Transverse colon (tissue), 4 donors: ENCODE measurements at regions not wholly inside any gene's neighbourhood (a gene's known extent, or its start where the extent isn't known, plus 50 kb on each side); places are given as distances from the start of the nearest gene placed in this dataset.
"Not testable (repeated sequence)": the region's sequence is repeated elsewhere in the genome, so short reads cannot be mapped to it uniquely, and the experiment has no call there.

Experiments
- DNase-seq: peaks from one replicate; pipeline ENCODE4 v3.0.0-alpha.2; 2019
- H3K27ac ChIP-seq, 4 donors: fragments of 200-600 bp; sonication (generic); 2 replicates each; pipeline ENCODE4 v1.5.1; 2016 to 2018; ENCODE audit warnings: inconsistent platforms in 4 of 4
- H3K27me3 ChIP-seq: fragments of 200-600 bp; sonication (generic); 2 replicates; pipeline ENCODE4 v1.5.1; 2017; ENCODE audit warnings: inconsistent platforms
- H3K36me3 ChIP-seq, 4 donors: fragments of 200-600 bp; sonication (generic); 2 replicates each; pipeline ENCODE4 v1.5.1; 2017 to 2019; ENCODE audit warnings: inconsistent platforms in 4 of 4
- H3K4me1 ChIP-seq, 4 donors: fragments of 200-600 bp; sonication (generic); 2 replicates each; pipeline ENCODE4 v1.5.1; 2017 to 2020; ENCODE audit warnings: inconsistent platforms in 4 of 4
- H3K4me3 ChIP-seq, 4 donors: fragments of 200-600 bp; sonication (generic); 1 replicate in 1 of 4; 2 replicates in 3 of 4; pipeline versions ENCODE4 v1.5.1 to v1.6.1; 2017 to 2019; ENCODE audit warnings: inconsistent platforms in 4 of 4
- H3K9me3 ChIP-seq, 2 donors: fragments of 200-600 bp; sonication (generic); 2 replicates each; pipeline ENCODE4 v1.5.1; 2017 to 2019; ENCODE audit warnings: inconsistent platforms in 2 of 2
- EP300 ChIP-seq: sonication (generic); formaldehyde crosslinking; IDR thresholded peaks from one replicate; pipeline ENCODE4 v1.6.1; 2017; ENCODE audit warnings: antibody characterized with exemption, low read depth
- POLR2A ChIP-seq: fragments of 450-650 bp; IDR thresholded peaks from one replicate; pipeline ENCODE4 v1.6.1; 2016; ENCODE audit warnings: antibody characterized with exemption, mild to moderate bottlenecking, moderate library complexity
- POLR2AphosphoS5 ChIP-seq, 3 donors: sonication (generic); formaldehyde crosslinking; IDR thresholded peaks; one replicate each; pipeline ENCODE4 v1.6.1; 2016; ENCODE audit warnings: antibody characterized with exemption in 3 of 3
- WGBS, 2 donors: methylation state at CpG; one replicate each; pipeline ENCODE4 v1.1.5; 2018; ENCODE audit warnings: low coverage in 1 of 2; 5-methylcytosine and 5-hydroxymethylcytosine counted together
- in situ Hi-C, 4 donors: fragments of 200-750 bp; cut with MboI; loops; one replicate each; pipeline versions ENCODE4 v1.15.0 to v1.15.1; 2017; ENCODE audit warnings: low sequenced_read_pairs in 3 of 4, low pct_ligation_motif_present in 1 of 4, low pct_unique_long_range_greater_than_20kb in 1 of 4
- intact Hi-C: fragments of 100-400 bp; cut with DNase I; formaldehyde crosslinking; loops from one replicate; pipeline ENCODE4 v1.15.1; 2023; ENCODE audit warnings: low total_unique reads
- TF ChIP-seq, protein P1 (sequence below), 5 experiments: fragments of 200-600 bp in 3 of 5; fragments of 450-650 bp in 2 of 5; sonication (generic) in 3 of 5; IDR thresholded peaks; 1 replicate in 2 of 5; 2 replicates in 3 of 5; pipeline ENCODE4 v1.5.1; 2016 to 2017; ENCODE audit warnings: antibody characterized with exemption in 5 of 5, inconsistent platforms in 3 of 5, mild to moderate bottlenecking in 2 of 5, moderate library complexity in 1 of 5

DNA sequence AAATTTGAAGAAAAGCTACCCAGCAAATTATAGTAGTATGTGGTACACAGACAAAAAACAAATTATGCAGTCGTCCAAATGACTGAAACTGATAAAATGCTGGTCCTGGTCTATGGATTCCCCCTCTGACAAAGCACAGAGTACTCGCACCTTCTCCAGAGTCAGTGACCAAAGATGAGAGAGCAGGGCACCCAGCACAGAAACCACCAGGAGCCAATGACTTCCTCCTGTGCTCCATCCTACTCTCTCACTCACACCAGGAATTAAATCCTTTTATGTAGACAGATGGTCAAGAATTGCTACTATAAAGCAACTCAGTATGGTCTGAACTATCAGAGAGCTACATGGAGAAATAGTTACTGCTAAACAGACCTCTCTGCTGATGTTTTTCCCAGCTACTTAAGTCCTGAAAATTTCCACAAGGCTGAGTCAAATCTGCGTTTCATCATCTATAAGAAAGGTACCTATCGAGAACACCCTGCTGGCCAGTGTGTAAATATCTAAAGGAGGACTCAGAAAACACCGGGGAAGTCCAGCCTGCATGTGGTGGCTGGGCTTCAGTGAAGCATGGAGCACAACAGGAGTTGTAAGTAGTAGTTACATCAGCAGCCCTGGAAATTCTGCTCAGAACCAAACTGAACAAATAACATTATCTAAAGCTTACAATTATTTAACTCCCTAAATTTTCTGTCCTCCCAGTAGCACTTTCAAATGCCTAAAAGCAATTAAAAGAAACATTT, 84.5 kb upstream of the FBXO28 start:
- H3K4me3 ChIP-seq, intact Hi-C loops, H3K4me1 ChIP-seq, in situ Hi-C loops, H3K9me3 ChIP-seq, H3K36me3 ChIP-seq, DNase-seq, H3K27me3 ChIP-seq, H3K27ac ChIP-seq: not testable (repeated sequence)
- 65 to 80% methylated on average over 1 to 5 of the region's 5 CpGs for WGBS, 2 donors

DNA sequence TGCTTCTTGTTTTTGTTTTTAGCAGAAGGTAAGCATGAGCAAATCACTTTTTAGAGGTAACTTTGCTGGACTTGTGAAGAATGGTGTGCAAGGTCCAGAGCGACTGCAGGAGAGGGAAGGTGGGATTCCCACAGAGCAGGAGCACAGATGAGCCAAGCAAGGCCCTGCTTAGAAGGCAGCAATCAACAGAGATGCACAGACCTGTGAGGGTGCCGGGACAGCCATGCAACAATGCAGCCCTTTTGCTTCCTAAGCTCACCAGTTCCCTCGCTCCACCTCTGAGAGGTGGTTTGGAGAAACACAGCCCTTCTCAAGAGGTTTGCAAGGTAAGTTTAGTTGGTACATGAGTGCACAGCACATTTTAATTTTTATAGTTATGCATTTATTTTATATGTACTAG, 85.1 kb upstream of the FBXO28 start:
- DNase-seq, intact Hi-C loops, H3K4me1 ChIP-seq, H3K36me3 ChIP-seq, H3K27ac ChIP-seq, H3K27me3 ChIP-seq, H3K4me3 ChIP-seq, H3K9me3 ChIP-seq, in situ Hi-C loops: not testable (repeated sequence)
- 85% methylated on average over 3 of the region's 3 CpGs; no CpG with 5 or more reads in 1 of the 2 donors for WGBS, 2 donors

DNA sequence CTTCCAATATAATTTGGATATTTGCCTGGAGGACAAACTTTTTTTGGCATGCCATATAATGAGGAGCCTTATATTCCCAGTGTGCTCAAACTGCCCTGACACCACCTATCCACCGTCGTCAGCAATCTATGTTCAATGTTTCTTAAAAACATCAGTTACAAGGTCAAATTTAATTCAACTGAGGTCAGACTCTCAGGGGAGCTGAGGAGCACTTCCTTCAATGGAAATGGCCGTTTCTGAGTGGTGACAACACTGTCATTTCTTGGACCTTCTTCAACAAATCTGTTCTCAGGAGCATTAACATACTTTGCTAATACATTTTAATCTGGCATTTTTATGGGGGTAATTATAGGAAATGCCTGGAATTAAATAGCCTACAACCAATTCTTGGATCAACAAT, 90.8 kb upstream of the FBXO28 start:
- intact Hi-C loops, H3K36me3 ChIP-seq, DNase-seq, H3K9me3 ChIP-seq, in situ Hi-C loops, H3K4me3 ChIP-seq, H3K4me1 ChIP-seq, H3K27me3 ChIP-seq, H3K27ac ChIP-seq: not testable (repeated sequence)
- WGBS, 2 donors: 78 to 90% methylated on average over 2 to 3 of the region's 3 CpGs

DNA sequence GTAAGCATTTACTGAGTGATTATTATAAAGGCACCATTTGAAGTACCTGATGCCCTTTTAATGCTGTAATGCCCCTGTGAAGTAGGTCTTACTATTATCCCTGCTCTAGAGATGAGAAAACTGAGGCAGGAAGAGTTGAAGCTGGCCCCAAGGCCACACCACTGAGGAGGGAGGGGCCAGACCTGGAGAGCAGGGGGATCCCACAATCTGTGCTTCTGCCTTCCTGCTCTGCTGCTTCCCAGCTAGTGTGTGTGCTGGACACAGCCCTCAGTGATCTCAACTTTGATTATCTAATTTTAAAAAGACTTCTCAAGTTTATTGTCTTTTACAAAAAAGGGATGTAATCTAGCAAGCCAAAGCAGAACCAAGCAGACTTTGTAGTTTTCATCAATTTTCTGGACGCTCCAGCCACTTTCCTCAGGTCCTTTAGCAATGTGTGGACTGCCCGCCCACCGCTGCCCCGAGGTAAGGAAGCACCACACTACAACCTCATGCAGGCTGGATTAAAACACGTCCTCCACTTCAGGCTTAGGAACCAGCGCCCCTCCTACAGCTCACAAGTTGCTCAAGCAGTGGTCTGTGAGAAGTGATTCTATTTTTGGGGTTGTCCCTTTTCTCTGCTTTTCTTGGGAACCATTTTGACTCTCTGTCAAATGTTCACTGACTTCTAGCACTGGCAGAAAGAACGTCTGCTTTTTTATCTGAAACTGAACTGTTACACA, 91.5 kb upstream of the FBXO28 start:
- H3K27ac ChIP-seq, H3K4me1 ChIP-seq, H3K4me3 ChIP-seq, H3K9me3 ChIP-seq, intact Hi-C loops, DNase-seq, in situ Hi-C loops, H3K27me3 ChIP-seq, H3K36me3 ChIP-seq: not testable (repeated sequence)
- WGBS, 2 donors: 78% methylated on average over 6 of the region's 7 CpGs; no CpG with 5 or more reads in 1 of the 2 donors

DNA sequence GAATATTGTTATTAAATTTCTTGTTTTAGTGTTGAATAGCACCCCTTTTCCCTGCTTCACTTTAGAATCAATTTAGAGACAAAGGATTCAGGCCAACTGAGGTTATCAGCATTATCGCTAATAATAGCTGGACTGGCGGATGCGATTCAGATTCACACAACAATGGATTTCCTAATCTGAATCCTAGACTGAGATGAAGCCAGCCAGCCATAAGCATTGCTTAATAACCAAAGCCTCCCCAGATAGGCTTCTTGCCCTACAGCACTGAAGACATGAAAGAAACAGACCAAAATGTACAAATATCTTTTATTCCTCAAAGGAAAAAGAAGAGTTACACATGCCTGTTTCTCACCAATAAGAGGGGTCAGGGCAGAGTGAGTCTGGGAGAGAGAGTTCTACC, 94.0 kb upstream of the FBXO28 start:
- in situ Hi-C loops, H3K27me3 ChIP-seq, DNase-seq, intact Hi-C loops, H3K4me3 ChIP-seq, H3K4me1 ChIP-seq, H3K36me3 ChIP-seq, H3K9me3 ChIP-seq, H3K27ac ChIP-seq: not testable (repeated sequence)
- 84% methylated on average over 3 of the region's 3 CpGs; no CpG with 5 or more reads in 1 of the 2 donors for WGBS, 2 donors

DNA sequence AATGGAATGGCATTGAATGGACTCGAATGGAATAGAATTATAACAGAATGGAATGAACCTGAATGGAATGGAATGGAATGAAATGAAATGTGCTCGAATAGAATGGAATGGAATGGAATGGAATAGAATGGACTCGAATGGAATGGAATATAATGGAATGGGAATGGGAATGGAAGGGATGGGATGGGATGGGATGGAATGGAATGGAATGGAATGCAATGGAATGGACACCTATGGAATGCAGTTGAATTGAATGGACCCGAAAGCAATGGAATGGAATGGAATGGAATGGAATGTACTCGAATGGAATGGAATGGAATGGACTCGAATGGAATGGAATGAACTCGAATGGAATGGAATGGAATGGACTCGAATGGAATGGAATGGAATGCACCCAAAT, 98.1 kb upstream of the FBXO28 start:
- H3K4me3 ChIP-seq, H3K9me3 ChIP-seq, H3K4me1 ChIP-seq, DNase-seq, H3K27ac ChIP-seq, in situ Hi-C loops, H3K27me3 ChIP-seq, H3K36me3 ChIP-seq, intact Hi-C loops: not testable (repeated sequence)
- 95% methylated on average over 5 to 8 of the region's 8 CpGs for WGBS, 2 donors

DNA sequence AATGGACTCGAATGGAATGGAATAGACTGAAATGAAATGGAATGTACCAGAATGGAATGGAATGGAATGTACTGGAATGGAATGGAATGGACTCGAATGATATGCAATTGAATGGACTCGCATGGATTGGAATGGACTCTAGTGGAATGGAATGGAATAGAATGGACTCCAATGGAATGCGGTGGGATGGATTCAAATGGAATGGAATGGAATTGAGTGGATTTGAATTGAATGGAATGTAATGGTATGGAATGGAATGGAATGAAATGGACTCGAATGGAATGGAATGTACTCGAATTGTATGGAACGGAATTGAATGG, 99.6 kb upstream of the FBXO28 start:
- H3K4me1 ChIP-seq: no peaks in the 10 kb centered on the region
- H3K27ac ChIP-seq: no peak overlapping the region
- no peak for DNase-seq
- H3K9me3 ChIP-seq: no peaks in the 10 kb centered on the region
- H3K27me3 ChIP-seq: no peaks in the 10 kb centered on the region
- TF ChIP-seq, protein P1, sequence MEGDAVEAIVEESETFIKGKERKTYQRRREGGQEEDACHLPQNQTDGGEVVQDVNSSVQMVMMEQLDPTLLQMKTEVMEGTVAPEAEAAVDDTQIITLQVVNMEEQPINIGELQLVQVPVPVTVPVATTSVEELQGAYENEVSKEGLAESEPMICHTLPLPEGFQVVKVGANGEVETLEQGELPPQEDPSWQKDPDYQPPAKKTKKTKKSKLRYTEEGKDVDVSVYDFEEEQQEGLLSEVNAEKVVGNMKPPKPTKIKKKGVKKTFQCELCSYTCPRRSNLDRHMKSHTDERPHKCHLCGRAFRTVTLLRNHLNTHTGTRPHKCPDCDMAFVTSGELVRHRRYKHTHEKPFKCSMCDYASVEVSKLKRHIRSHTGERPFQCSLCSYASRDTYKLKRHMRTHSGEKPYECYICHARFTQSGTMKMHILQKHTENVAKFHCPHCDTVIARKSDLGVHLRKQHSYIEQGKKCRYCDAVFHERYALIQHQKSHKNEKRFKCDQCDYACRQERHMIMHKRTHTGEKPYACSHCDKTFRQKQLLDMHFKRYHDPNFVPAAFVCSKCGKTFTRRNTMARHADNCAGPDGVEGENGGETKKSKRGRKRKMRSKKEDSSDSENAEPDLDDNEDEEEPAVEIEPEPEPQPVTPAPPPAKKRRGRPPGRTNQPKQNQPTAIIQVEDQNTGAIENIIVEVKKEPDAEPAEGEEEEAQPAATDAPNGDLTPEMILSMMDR (IDR thresholded peaks at IDR 0.05): no peak
- TF ChIP-seq POLR2A (no peak), EP300 (no peak), POLR2AphosphoS5 (IDR thresholded peaks at IDR 0.05) (no peak)
- intact Hi-C loops: no loop called here
- 78 to 82% methylated on average over 7 of the region's 7 CpGs for WGBS, 2 donors
- no peaks in the 10 kb centered on the region for H3K36me3 ChIP-seq
- in situ Hi-C loops: no loop called here
- H3K4me3 ChIP-seq: no peak overlapping the region

DNA sequence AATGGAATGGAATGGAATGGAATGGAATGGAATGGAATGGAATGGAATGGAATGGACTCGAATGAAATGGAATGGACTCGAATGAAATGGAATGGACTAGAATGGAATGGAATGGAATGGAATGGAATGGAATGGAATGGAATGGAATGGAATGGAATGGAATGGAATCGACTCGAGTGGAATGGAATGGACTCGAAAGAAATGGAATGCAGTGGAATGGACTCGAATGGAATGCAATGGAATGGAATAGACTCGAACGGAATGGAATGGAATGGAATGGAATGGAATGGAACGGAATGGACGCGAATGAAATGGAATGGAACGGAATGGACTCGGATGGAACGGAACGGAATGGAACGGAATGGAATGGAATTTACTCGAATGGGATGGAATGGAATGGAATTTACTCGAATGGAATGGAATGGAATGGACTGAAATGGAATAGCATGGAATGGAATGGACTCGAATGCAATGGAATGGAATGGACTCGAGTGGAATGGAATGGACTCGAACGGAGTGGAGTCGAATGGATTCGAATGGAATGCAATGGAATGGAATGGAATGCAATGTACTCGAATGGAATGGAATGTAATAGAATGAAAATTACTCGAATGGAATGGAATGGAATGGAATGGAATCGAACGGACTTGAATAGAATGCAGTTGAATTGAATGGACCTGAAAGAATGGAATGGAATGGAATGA, 100.1 kb upstream of the FBXO28 start:
- DNase-seq, H3K27ac ChIP-seq, H3K36me3 ChIP-seq, H3K4me1 ChIP-seq, H3K27me3 ChIP-seq, in situ Hi-C loops, H3K9me3 ChIP-seq, H3K4me3 ChIP-seq, intact Hi-C loops: not testable (repeated sequence)
- 84 to 87% methylated on average over 26 to 28 of the region's 28 CpGs for WGBS, 2 donors

DNA sequence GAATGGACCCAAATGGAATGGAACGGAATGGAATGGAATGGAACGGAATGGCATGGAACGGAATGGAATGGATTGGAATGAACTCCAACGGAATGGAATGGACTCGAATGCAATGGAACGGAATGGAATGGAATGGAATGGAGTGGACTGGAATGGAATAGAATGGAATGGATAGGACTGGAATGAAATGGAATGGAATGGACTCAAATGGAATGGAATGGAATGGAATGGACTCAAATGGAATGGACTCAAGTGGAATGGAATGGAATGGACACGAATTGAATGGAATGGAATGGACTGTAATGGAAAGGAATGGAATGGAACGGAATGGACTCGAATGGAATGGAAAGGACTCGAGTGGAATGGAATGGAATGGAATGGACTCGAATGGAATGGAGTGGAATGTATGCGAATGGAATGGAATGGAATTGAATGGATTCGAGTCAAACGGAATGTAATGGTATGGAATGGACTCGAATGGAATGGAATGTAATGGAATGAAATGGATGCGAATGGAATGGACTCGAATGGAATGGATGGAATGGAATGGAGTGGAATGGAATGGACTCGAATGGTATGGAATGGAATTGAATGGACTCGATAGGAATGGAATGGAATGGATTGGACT, 101.0 kb upstream of the FBXO28 start:
- WGBS, 2 donors: 88 to 90% methylated on average over 19 of the region's 19 CpGs

More for the DNA sequence above, 101.0 kb upstream of the FBXO28 start:
- in situ Hi-C loops, DNase-seq, H3K36me3 ChIP-seq, H3K27me3 ChIP-seq, H3K9me3 ChIP-seq, H3K27ac ChIP-seq, H3K4me1 ChIP-seq, intact Hi-C loops, H3K4me3 ChIP-seq: not testable (repeated sequence)
